ENCODE measurements at regions not wholly inside any gene's neighbourhood (a gene's known extent, or its start where the extent isn't known, plus 50 kb on each side); places are given as distances from the start of the nearest gene placed in this dataset.
A peak's percentile ranks its signal among the peaks of the same experiment; 100 is the strongest.
"Not testable (repeated sequence)": the region's sequence is repeated elsewhere in the genome, so short reads cannot be mapped to it uniquely, and the experiment has no call there.

- Histone ChIP-seq H4K8ac (ENCODE audit: low read length) (no peak overlapping the region), H3K79me1 (replicated peaks; ENCODE audit: low read length, poor library complexity, severe bottlenecking) (no peaks in the 10 kb centered on the region), H3K9ac (ENCODE audit: low read length) (no peak overlapping the region), H3K23ac (ENCODE audit: low read length in 2 of 2) (no peak overlapping the region), H3K27ac (ENCODE audit: low read length, poor library complexity, severe bottlenecking) (no peak overlapping the region), H3K18ac (ENCODE audit: low read depth in 1 of 2, low read length in 2 of 2) (no peak overlapping the region), H2BK120ac (ENCODE audit: low read depth, low read length) (no peak overlapping the region), H3K4me2 (ENCODE audit: low read length, poor library complexity, severe bottlenecking) (no peak overlapping the region), H2BK5ac (ENCODE audit: low read depth, low read length, poor library complexity, severe bottlenecking) (no peak overlapping the region), H3K14ac (ENCODE audit: low read length in 2 of 2) (no peak overlapping the region), H3K4me3 (ENCODE audit: insufficient read depth in 1 of 2, low read depth in 1 of 2, low read length in 2 of 2) (no peak overlapping the region), H2BK12ac (ENCODE audit: low read length in 2 of 2) (no peak overlapping the region), H4K91ac (ENCODE audit: low read length) (no peak overlapping the region), H3K27me3 (ENCODE audit: control insufficient read depth in 1 of 2, insufficient read depth in 1 of 2, low read length in 2 of 2) (no peaks in the 10 kb centered on the region), H3K9me3 (ENCODE audit: control insufficient read depth, low read length) (no peaks in the 10 kb centered on the region), H3K4ac (ENCODE audit: low read depth in 1 of 2, low read length in 2 of 2) (no peak overlapping the region), H2BK15ac (ENCODE audit: low read depth, poor library complexity, severe bottlenecking) (no peak overlapping the region), H2AK5ac (ENCODE audit: low read length, severe bottlenecking) (no peak overlapping the region), H3K4me1 (ENCODE audit: control insufficient read depth, insufficient read depth, low read depth, low read length) (no peaks in the 10 kb centered on the region), H2AFZ (ENCODE audit: low read depth, low read length) (no peak overlapping the region), H3K36me3 (ENCODE audit: control insufficient read depth in 1 of 2, insufficient read depth in 2 of 2, low read depth in 1 of 2, low read length in 2 of 2) (no peaks in the 10 kb centered on the region)
- DNase-seq = no peak
- no CpG with 5 or more reads among the region's 1 CpG for WGBS
Measured at GRCh38 chr3:31114929-31115283, 220.4 kb upstream of the GADL1 start.

- H3K4me2 ChIP-seq (ENCODE audit: low read length, poor library complexity, severe bottlenecking); H2AK5ac ChIP-seq (ENCODE audit: low read length, severe bottlenecking); H2BK12ac ChIP-seq (ENCODE audit: low read length in 2 of 2); H4K91ac ChIP-seq (ENCODE audit: low read length); H3K18ac ChIP-seq (ENCODE audit: low read depth in 1 of 2, low read length in 2 of 2); H3K4me3 ChIP-seq (ENCODE audit: insufficient read depth in 1 of 2, low read depth in 1 of 2, low read length in 2 of 2); H2AFZ ChIP-seq (ENCODE audit: low read depth, low read length); H3K4ac ChIP-seq (ENCODE audit: low read depth in 1 of 2, low read length in 2 of 2); H2BK5ac ChIP-seq (ENCODE audit: low read depth, low read length, poor library complexity, severe bottlenecking); H3K27me3 ChIP-seq (ENCODE audit: control insufficient read depth in 1 of 2, insufficient read depth in 1 of 2, low read length in 2 of 2); H2BK15ac ChIP-seq (ENCODE audit: low read depth, poor library complexity, severe bottlenecking); H3K36me3 ChIP-seq (ENCODE audit: control insufficient read depth in 1 of 2, insufficient read depth in 2 of 2, low read depth in 1 of 2, low read length in 2 of 2); H3K9me3 ChIP-seq (ENCODE audit: control insufficient read depth, low read length); H3K79me1 ChIP-seq (replicated peaks; ENCODE audit: low read length, poor library complexity, severe bottlenecking); DNase-seq; H2BK120ac ChIP-seq (ENCODE audit: low read depth, low read length); H4K8ac ChIP-seq (ENCODE audit: low read length); H3K9ac ChIP-seq (ENCODE audit: low read length); H3K27ac ChIP-seq (ENCODE audit: low read length, poor library complexity, severe bottlenecking); H3K23ac ChIP-seq (ENCODE audit: low read length in 2 of 2); H3K14ac ChIP-seq (ENCODE audit: low read length in 2 of 2); H3K4me1 ChIP-seq (ENCODE audit: control insufficient read depth, insufficient read depth, low read depth, low read length): not testable (repeated sequence)
- 92% methylated on average over 2 of the region's 2 CpGs for WGBS
Measured at GRCh38 chr3:31115531-31115930, 221.1 kb upstream of the GADL1 start.

- no peak overlapping the region for H2BK12ac ChIP-seq (ENCODE audit: low read length in 2 of 2)
- H4K91ac ChIP-seq (ENCODE audit: low read length) = no peak overlapping the region
- no peaks in the 10 kb centered on the region for H3K79me1 ChIP-seq (replicated peaks; ENCODE audit: low read length, poor library complexity, severe bottlenecking)
- H3K4ac ChIP-seq (ENCODE audit: low read depth in 1 of 2, low read length in 2 of 2) = no peak overlapping the region
- no peak overlapping the region for H3K27ac ChIP-seq (ENCODE audit: low read length, poor library complexity, severe bottlenecking)
- no peak overlapping the region for H2AK5ac ChIP-seq (ENCODE audit: low read length, severe bottlenecking)
- no peak overlapping the region for H2BK15ac ChIP-seq (ENCODE audit: low read depth, poor library complexity, severe bottlenecking)
- H2AFZ ChIP-seq (ENCODE audit: low read depth, low read length) = no peak overlapping the region
- no peaks in the 10 kb centered on the region for H3K9me3 ChIP-seq (ENCODE audit: control insufficient read depth, low read length)
- H3K4me2 ChIP-seq (ENCODE audit: low read length, poor library complexity, severe bottlenecking) = no peak overlapping the region
- no peaks in the 10 kb centered on the region for H3K36me3 ChIP-seq (ENCODE audit: control insufficient read depth in 1 of 2, insufficient read depth in 2 of 2, low read depth in 1 of 2, low read length in 2 of 2)
- no peak overlapping the region for H3K18ac ChIP-seq (ENCODE audit: low read depth in 1 of 2, low read length in 2 of 2)
- H2BK5ac ChIP-seq (ENCODE audit: low read depth, low read length, poor library complexity, severe bottlenecking) = no peak overlapping the region
- no peak overlapping the region for H3K14ac ChIP-seq (ENCODE audit: low read length in 2 of 2)
- H4K8ac ChIP-seq (ENCODE audit: low read length) = no peak overlapping the region
- no peak overlapping the region for H3K23ac ChIP-seq (ENCODE audit: low read length in 2 of 2)
- no peaks in the 10 kb centered on the region for H3K27me3 ChIP-seq (ENCODE audit: control insufficient read depth in 1 of 2, insufficient read depth in 1 of 2, low read length in 2 of 2)
- no peaks in the 10 kb centered on the region for H3K4me1 ChIP-seq (ENCODE audit: control insufficient read depth, insufficient read depth, low read depth, low read length)
- no peak overlapping the region for H2BK120ac ChIP-seq (ENCODE audit: low read depth, low read length)
- H3K9ac ChIP-seq (ENCODE audit: low read length) = no peak overlapping the region
- whole genome bisulfite sequencing = no CpG with 5 or more reads among the region's 2 CpGs
- no peak overlapping the region for H3K4me3 ChIP-seq (ENCODE audit: insufficient read depth in 1 of 2, low read depth in 1 of 2, low read length in 2 of 2)
- DNase-seq = peak; percentile 10
Measured at GRCh38 chr3:31116651-31117050, 222.2 kb upstream of the GADL1 start.

- H2BK12ac ChIP-seq (ENCODE audit: low read length in 2 of 2) = no peak overlapping the region
- no peaks in the 10 kb centered on the region for H3K9me3 ChIP-seq (ENCODE audit: control insufficient read depth, low read length)
- H3K27me3 ChIP-seq (ENCODE audit: control insufficient read depth in 1 of 2, insufficient read depth in 1 of 2, low read length in 2 of 2) = no peaks in the 10 kb centered on the region
- H2AK5ac ChIP-seq (ENCODE audit: low read length, severe bottlenecking) = no peak overlapping the region
- H3K4ac ChIP-seq (ENCODE audit: low read depth in 1 of 2, low read length in 2 of 2) = no peak overlapping the region
- H3K27ac ChIP-seq (ENCODE audit: low read length, poor library complexity, severe bottlenecking) = no peak overlapping the region
- DNase-seq = no peak
- H3K9ac ChIP-seq (ENCODE audit: low read length) = no peak overlapping the region
- no peak overlapping the region for H4K8ac ChIP-seq (ENCODE audit: low read length)
- H2BK5ac ChIP-seq (ENCODE audit: low read depth, low read length, poor library complexity, severe bottlenecking) = no peak overlapping the region
- H3K18ac ChIP-seq (ENCODE audit: low read depth in 1 of 2, low read length in 2 of 2) = no peak overlapping the region
- no peaks in the 10 kb centered on the region for H3K79me1 ChIP-seq (replicated peaks; ENCODE audit: low read length, poor library complexity, severe bottlenecking)
- H3K4me3 ChIP-seq (ENCODE audit: insufficient read depth in 1 of 2, low read depth in 1 of 2, low read length in 2 of 2) = no peak overlapping the region
- H2BK15ac ChIP-seq (ENCODE audit: low read depth, poor library complexity, severe bottlenecking) = no peak overlapping the region
- H2AFZ ChIP-seq (ENCODE audit: low read depth, low read length) = no peak overlapping the region
- H4K91ac ChIP-seq (ENCODE audit: low read length) = no peak overlapping the region
- H3K4me2 ChIP-seq (ENCODE audit: low read length, poor library complexity, severe bottlenecking) = no peak overlapping the region
- H3K36me3 ChIP-seq (ENCODE audit: control insufficient read depth in 1 of 2, insufficient read depth in 2 of 2, low read depth in 1 of 2, low read length in 2 of 2) = no peaks in the 10 kb centered on the region
- no peak overlapping the region for H3K23ac ChIP-seq (ENCODE audit: low read length in 2 of 2)
- no peak overlapping the region for H3K14ac ChIP-seq (ENCODE audit: low read length in 2 of 2)
- 88% methylated on average over 2 of the region's 2 CpGs for WGBS
- H3K4me1 ChIP-seq (ENCODE audit: control insufficient read depth, insufficient read depth, low read depth, low read length) = no peaks in the 10 kb centered on the region
- no peak overlapping the region for H2BK120ac ChIP-seq (ENCODE audit: low read depth, low read length)
Measured at GRCh38 chr3:31117854-31118253, 223.4 kb upstream of the GADL1 start.
